Ovary (tissue), 7 donors: ENCODE measurements at regions not wholly inside any gene's neighbourhood (a gene's known extent, or its start where the extent isn't known, plus 50 kb on each side); places are given as distances from the start of the nearest gene placed in this dataset.
A peak's percentile ranks its signal among the peaks of the same experiment; 100 is the strongest.

Experiments used
- DNase-seq, 5 donors: peaks; one replicate each; pipeline ENCODE4 v3.0.0-alpha.2; 2019 to 2020
- H3K27ac ChIP-seq, 2 donors: fragments of 200-600 bp; one replicate each; pipeline versions ENCODE4 v1.5.1 to v1.8.0; 2019 to 2022
- H3K27me3 ChIP-seq: fragments of 200-600 bp; one replicate; pipeline ENCODE4 v1.8.0; 2022
- H3K36me3 ChIP-seq: fragments of 200-600 bp; sonication (generic); one replicate; pipeline ENCODE4 v1.5.1; 2019
- H3K4me1 ChIP-seq: one replicate; pipeline ENCODE4 v1.8.1; 2013; ENCODE audit warnings: mild to moderate bottlenecking, moderate library complexity; ENCODE audit not compliant: insufficient read depth
- H3K4me3 ChIP-seq: fragments of 200-600 bp; sonication (generic); one replicate; pipeline ENCODE4 v1.5.1; 2017
- H3K9me3 ChIP-seq, 2 donors: fragments of 200-600 bp in 1 of 2; sonication (generic) in 1 of 2; one replicate each; pipeline versions ENCODE4 v1.5.1 to v1.8.1; 2013 to 2019; ENCODE audit warnings: mild to moderate bottlenecking in 1 of 2, moderate library complexity in 1 of 2
- CTCF ChIP-seq, 3 donors: fragments of 450-650 bp in 2 of 3; fragments of 200-600 bp in 1 of 3; IDR thresholded peaks; one replicate each; pipeline versions ENCODE4 v1.5.1 to v1.8.0; 2016 to 2022; ENCODE audit warnings: antibody characterized with exemption in 3 of 3, mild to moderate bottlenecking in 1 of 3
- EP300 ChIP-seq: sonication (generic); formaldehyde crosslinking; IDR thresholded peaks from one replicate; pipeline ENCODE4 v1.6.1; 2017; ENCODE audit warnings: antibody characterized with exemption
- POLR2A ChIP-seq: fragments of 450-650 bp; IDR thresholded peaks from one replicate; pipeline ENCODE4 v1.6.1; 2017; ENCODE audit warnings: antibody characterized with exemption, mild to moderate bottlenecking, moderate library complexity
- WGBS, 3 donors: extraction: QIAGEN DNeasy Blood & Tissue Kit in 1 of 3; methylation state at CpG; one replicate each; pipeline versions ENCODE4 v1.1.5 to v1.1.7; 2013 to 2017; 5-methylcytosine and 5-hydroxymethylcytosine counted together
- intact Hi-C, 4 donors: fragments of 100-400 bp; cut with DNase I; formaldehyde crosslinking; loops; one replicate each; pipeline versions ENCODE4 v1.11.0 to v1.15.1; 2022 to 2023
- donor health status: DM: no; HTN: no; CAD: no; lungs with moderate emphysema.
- donor health status: DM: no; HTN: no; CAD: no.
- donor health status: Bipolar disorder and iron deficiency.
- donor health status: DM: no; HTN: no; CAD: no.
- donor health status: DM: yes; HTN: yes; CAD: no.

GRCh38 chr9:86798966-86799365 is 148.3 kb downstream of the GAS1 start:
- no peak overlapping the region for H3K4me3 ChIP-seq
- no peaks in the 10 kb centered on the region for H3K27me3 ChIP-seq
- H3K9me3 ChIP-seq: no peaks in the 10 kb centered on the region
- intact Hi-C loops: loop anchor here in 1 of 4 donors (5.0 kb wide), 1 partner anchor 148 kb away; the partner anchor contains the start of gene GAS1
- TF ChIP-seq CTCF (IDR thresholded peaks at IDR 0.05) (no peak), EP300 (no peak), POLR2A (no peak)
- no peaks in the 10 kb centered on the region for H3K36me3 ChIP-seq
- DNase-seq: no peak
- WGBS, 3 donors: 90 to 95% (median 92%) methylated on average over 4 of the region's 4 CpGs
- no peak overlapping the region for H3K27ac ChIP-seq
- peaks cover 15% of the 10 kb centered on the region for H3K4me1 ChIP-seq

- Histone ChIP-seq H3K36me3 (no peaks in the 10 kb centered on the region), H3K4me3 (no peak overlapping the region), H3K27me3 (no peaks in the 10 kb centered on the region), H3K27ac (peak overlapping the region in 1 of 2 donors; percentile 40), H3K4me1 (peaks cover 15% of the 10 kb centered on the region), H3K9me3 (no peaks in the 10 kb centered on the region)
- WGBS, 3 donors: 51 to 60% (median 58%) methylated on average over 2 of the region's 2 CpGs
- intact Hi-C loops: loop anchor here in 1 of 4 donors (5.0 kb wide), 1 partner anchor 151 kb away; the partner anchor contains the start of gene GAS1
- no peak for TF ChIP-seq POLR2A
- TF ChIP-seq CTCF (IDR thresholded peaks at IDR 0.05): no peak
- TF ChIP-seq EP300: no peak
- DNase-seq: no peak
These were observed 150.6 kb downstream of the GAS1 start for GRCh38 chr9:86796666-86797065.

- no peak for TF ChIP-seq EP300
- TF ChIP-seq CTCF (IDR thresholded peaks at IDR 0.05): peak in 2 of 3 donors; percentile 44 to 48
- TF ChIP-seq POLR2A: peak; percentile 15
- intact Hi-C loops: loop anchor here in 1 of 4 donors (5.0 kb wide), 1 partner anchor 151 kb away; the partner anchor contains the start of gene GAS1
- H3K27ac ChIP-seq: peak overlapping the region in 1 of 2 donors; percentile 69
These were observed 151.3 kb downstream of the GAS1 start for GRCh38 chr9:86795823-86796553.

GRCh38 chr9:86795047-86795442 is 152.3 kb downstream of the GAS1 start:
- H3K9me3 ChIP-seq: no peaks in the 10 kb centered on the region
- peak overlapping the region in 1 of 2 donors; percentile 69 for H3K27ac ChIP-seq
- TF ChIP-seq EP300 (no peak), POLR2A (no peak), CTCF (IDR thresholded peaks at IDR 0.05) (no peak)
- WGBS, 3 donors: 23 to 27% (median 26%) methylated on average over 7 of the region's 7 CpGs
- peak in 3 of 5 donors; percentile 34 to 48 (median 36) for DNase-seq
- intact Hi-C loops: loop anchor here in 1 of 4 donors (5.0 kb wide), 1 partner anchor 152 kb away; the partner anchor contains the start of gene GAS1
- H3K36me3 ChIP-seq: no peaks in the 10 kb centered on the region
- H3K4me3 ChIP-seq: no peak overlapping the region
- H3K4me1 ChIP-seq: peaks cover 15% of the 10 kb centered on the region
- no peaks in the 10 kb centered on the region for H3K27me3 ChIP-seq

More at GRCh38 chr9:86795823-86796553, 151.3 kb downstream of the GAS1 start:
- H3K9me3 ChIP-seq: no peaks in the 10 kb centered on the region
- whole genome bisulfite sequencing, 3 donors: 6 to 10% (median 9%) methylated on average over 9 of the region's 9 CpGs
- H3K36me3 ChIP-seq: no peaks in the 10 kb centered on the region
- DNase-seq: peak; percentile 62 to 75 (median 69)
- no peak overlapping the region for H3K4me3 ChIP-seq
- H3K27me3 ChIP-seq: no peaks in the 10 kb centered on the region
- peaks cover 15% of the 10 kb centered on the region for H3K4me1 ChIP-seq
